Thymus (tissue), 11 donors: ENCODE measurements at regions not wholly inside any gene's neighbourhood (a gene's known extent, or its start where the extent isn't known, plus 50 kb on each side); places are given as distances from the start of the nearest gene placed in this dataset.

Experiments used
- DNase-seq, 9 donors: peaks; one replicate each; pipeline ENCODE4 v3.0.0-alpha.2; 2013; ENCODE audit warnings: low spot score in 9 of 9, low read depth in 6 of 9, missing footprints in 1 of 9
- H3K27ac ChIP-seq, 2 donors: one replicate each; pipeline ENCODE4 v1.5.1; 2013; ENCODE audit warnings: control low read depth in 1 of 2, low read depth in 1 of 2, low read length in 1 of 2, mild to moderate bottlenecking in 1 of 2, moderate library complexity in 1 of 2
- H3K27me3 ChIP-seq, 2 donors: one replicate each; pipeline ENCODE4 v1.5.1; 2013; ENCODE audit warnings: low read length in 1 of 2; ENCODE audit not compliant: control insufficient read depth in 2 of 2, insufficient read depth in 1 of 2
- H3K36me3 ChIP-seq, 2 donors: one replicate each; pipeline ENCODE4 v1.5.1; 2013; ENCODE audit warnings: low read length in 1 of 2, mild to moderate bottlenecking in 1 of 2, moderate library complexity in 1 of 2; ENCODE audit not compliant: control insufficient read depth in 2 of 2, insufficient read depth in 2 of 2
- H3K4me1 ChIP-seq, 2 donors: one replicate each; pipeline ENCODE4 v1.5.1; 2013; ENCODE audit warnings: low read length in 2 of 2; ENCODE audit not compliant: control insufficient read depth in 2 of 2, insufficient read depth in 2 of 2
- H3K4me3 ChIP-seq, 2 donors: one replicate each; pipeline ENCODE4 v1.5.1; 2013; ENCODE audit warnings: low read length in 2 of 2, control low read depth in 1 of 2, mild to moderate bottlenecking in 1 of 2
- H3K9me3 ChIP-seq, 2 donors: one replicate each; pipeline ENCODE4 v1.5.1; 2013; ENCODE audit warnings: low read length in 1 of 2, mild to moderate bottlenecking in 1 of 2; ENCODE audit not compliant: control insufficient read depth in 2 of 2, insufficient read depth in 1 of 2
- WGBS: extraction: QIAGEN DNeasy Blood & Tissue Kit; methylation state at CpG from one replicate; pipeline ENCODE4 v1.1.7; 2013; 5-methylcytosine and 5-hydroxymethylcytosine counted together
- donor health status: healthy.

DNA sequence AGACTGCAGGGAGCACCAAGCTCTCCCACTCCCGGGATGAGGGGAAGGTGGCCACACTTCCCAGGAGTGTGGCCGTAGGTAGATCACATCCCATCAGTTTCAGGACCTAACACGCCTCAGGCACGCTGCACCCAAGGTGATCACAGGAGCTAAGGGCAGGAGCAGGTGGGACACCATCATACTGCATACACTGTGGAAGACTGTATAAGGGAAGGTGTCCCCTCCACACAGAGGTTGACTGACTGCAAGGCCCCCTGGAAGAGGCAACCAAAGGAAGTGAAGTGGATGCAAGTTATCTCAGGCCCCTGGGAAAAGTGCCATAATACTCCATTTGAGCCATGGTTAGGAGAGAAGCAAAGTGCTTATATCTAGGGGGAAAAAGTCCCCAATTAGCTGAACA, 351.9 kb upstream of the SMIM21 start:
- no peak for DNase-seq
- Histone ChIP-seq H3K4me1 (no peaks in the 10 kb centered on the region), H3K4me3 (no peak overlapping the region), H3K36me3 (no peaks in the 10 kb centered on the region), H3K27me3 (no peaks in the 10 kb centered on the region), H3K9me3 (no peaks in the 10 kb centered on the region), H3K27ac (no peak overlapping the region)
- 95% methylated on average over 4 of the region's 4 CpGs for WGBS

- H3K4me1 ChIP-seq = no peaks in the 10 kb centered on the region
- WGBS = 80% methylated on average over 6 of the region's 6 CpGs
- no peak overlapping the region for H3K4me3 ChIP-seq
- H3K27me3 ChIP-seq = no peaks in the 10 kb centered on the region
- H3K36me3 ChIP-seq = no peaks in the 10 kb centered on the region
- H3K27ac ChIP-seq = no peak overlapping the region
- no peak for DNase-seq
- no peaks in the 10 kb centered on the region for H3K9me3 ChIP-seq
These were observed 350.1 kb upstream of the SMIM21 start for GRCh38 chr18:75777630-75778029.

DNA sequence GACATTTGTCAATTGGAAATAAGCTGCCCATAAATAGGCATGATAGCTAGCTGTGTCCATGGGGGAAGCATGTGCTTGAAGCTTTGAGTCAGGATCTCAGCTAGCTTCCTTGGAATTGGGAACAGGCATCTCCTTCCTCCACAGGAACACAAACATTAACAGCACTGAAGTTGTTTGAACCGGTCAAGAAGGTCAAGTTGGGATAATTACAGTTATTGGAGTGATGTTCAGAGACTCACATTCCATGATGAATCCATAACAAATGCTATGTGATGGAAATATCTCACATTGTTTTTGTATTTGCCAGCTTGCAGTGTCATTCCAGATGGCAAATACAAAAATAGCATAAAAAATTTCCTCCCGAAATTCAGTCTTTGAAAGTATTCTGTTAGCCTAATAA, 347.6 kb upstream of the SMIM21 start:
- 33% methylated on average over 2 of the region's 2 CpGs for WGBS
- Histone ChIP-seq H3K27me3 (no peaks in the 10 kb centered on the region), H3K4me1 (no peaks in the 10 kb centered on the region), H3K36me3 (no peaks in the 10 kb centered on the region), H3K27ac (no peak overlapping the region), H3K9me3 (no peaks in the 10 kb centered on the region), H3K4me3 (no peak overlapping the region)
- DNase-seq = no peak

- H3K4me3 ChIP-seq = no peak overlapping the region
- no peak overlapping the region for H3K27ac ChIP-seq
- H3K9me3 ChIP-seq = no peaks in the 10 kb centered on the region
- no peak for DNase-seq
- 89% methylated on average over 3 of the region's 3 CpGs for WGBS
- H3K4me1 ChIP-seq = no peaks in the 10 kb centered on the region
- no peaks in the 10 kb centered on the region for H3K27me3 ChIP-seq
- no peaks in the 10 kb centered on the region for H3K36me3 ChIP-seq
These were observed 346.1 kb upstream of the SMIM21 start for GRCh38 chr18:75773618-75774017.

- 88% methylated on average over 2 of the region's 2 CpGs for WGBS
- Histone ChIP-seq H3K27me3 (no peaks in the 10 kb centered on the region), H3K27ac (no peak overlapping the region), H3K4me3 (no peak overlapping the region), H3K9me3 (no peaks in the 10 kb centered on the region), H3K36me3 (no peaks in the 10 kb centered on the region), H3K4me1 (no peaks in the 10 kb centered on the region)
- no peak for DNase-seq
These were observed 335.3 kb upstream of the SMIM21 start for GRCh38 chr18:75762758-75763157.

GRCh38 chr18:75760208-75760607, 332.7 kb upstream of the SMIM21 start:
- no peak for DNase-seq
- no peaks in the 10 kb centered on the region for H3K4me1 ChIP-seq
- no peaks in the 10 kb centered on the region for H3K27me3 ChIP-seq
- H3K36me3 ChIP-seq = no peaks in the 10 kb centered on the region
- no peaks in the 10 kb centered on the region for H3K9me3 ChIP-seq
- no peak overlapping the region for H3K27ac ChIP-seq
- WGBS = 92% methylated on average over 1 of the region's 1 CpG
- no peak overlapping the region for H3K4me3 ChIP-seq

DNA sequence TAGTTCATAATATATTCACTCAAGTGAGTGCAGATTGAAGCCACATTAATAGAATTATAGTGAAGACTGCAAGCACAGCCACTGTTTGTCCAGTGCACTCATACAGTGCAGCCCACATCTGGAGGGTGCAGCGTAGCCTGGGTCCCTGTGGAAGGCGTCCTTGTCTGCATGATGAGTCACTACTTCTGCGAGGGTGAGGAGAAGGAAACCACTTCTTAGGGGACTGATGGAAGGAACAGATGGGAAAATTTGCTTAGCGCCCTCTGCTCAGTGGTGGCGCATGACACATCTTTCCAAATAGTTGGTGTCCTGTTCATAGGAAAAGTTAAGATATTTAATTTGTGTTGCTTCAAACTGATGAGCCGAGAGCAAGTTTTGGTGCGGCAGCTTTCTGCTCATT, 330.4 kb upstream of the SMIM21 start:
- H3K4me1 ChIP-seq = no peaks in the 10 kb centered on the region
- no peak for DNase-seq
- no peaks in the 10 kb centered on the region for H3K27me3 ChIP-seq
- H3K9me3 ChIP-seq = no peaks in the 10 kb centered on the region
- no peak overlapping the region for H3K4me3 ChIP-seq
- no peaks in the 10 kb centered on the region for H3K36me3 ChIP-seq
- H3K27ac ChIP-seq = no peak overlapping the region
- WGBS = 74% methylated on average over 7 of the region's 7 CpGs

GRCh38 chr18:75754433-75754832, 326.9 kb upstream of the SMIM21 start:
- Histone ChIP-seq H3K27ac (no peak overlapping the region), H3K27me3 (no peaks in the 10 kb centered on the region), H3K36me3 (no peaks in the 10 kb centered on the region), H3K4me1 (no peaks in the 10 kb centered on the region), H3K9me3 (no peaks in the 10 kb centered on the region), H3K4me3 (no peak overlapping the region)
- DNase-seq = no peak
- 72% methylated on average over 3 of the region's 3 CpGs for WGBS

DNA sequence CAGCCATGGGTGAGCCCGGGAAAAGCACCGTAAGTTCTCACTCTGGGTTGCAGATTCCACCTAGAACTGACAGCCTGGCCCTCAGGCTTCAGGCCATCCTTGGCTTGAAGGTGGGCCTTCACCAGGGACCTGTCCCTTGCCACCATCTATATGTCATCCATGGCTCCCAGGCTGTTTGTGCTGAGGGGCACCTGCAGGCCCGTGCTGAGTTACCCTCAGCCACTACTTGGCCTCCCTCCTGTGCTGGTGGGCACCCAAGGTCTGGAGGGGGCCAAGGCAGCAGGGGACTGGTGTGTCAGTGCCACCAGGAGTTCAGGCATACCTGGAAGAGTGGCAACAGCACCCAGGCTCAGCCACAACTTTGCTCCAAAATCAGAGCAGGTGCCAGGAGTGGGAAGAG, 326.2 kb upstream of the SMIM21 start:
- no peaks in the 10 kb centered on the region for H3K4me1 ChIP-seq
- H3K9me3 ChIP-seq = no peaks in the 10 kb centered on the region
- no peak for DNase-seq
- no peaks in the 10 kb centered on the region for H3K36me3 ChIP-seq
- over 99% methylated on average over 3 of the region's 3 CpGs for WGBS
- H3K4me3 ChIP-seq = no peak overlapping the region
- H3K27me3 ChIP-seq = no peaks in the 10 kb centered on the region
- no peak overlapping the region for H3K27ac ChIP-seq

- WGBS = 85% methylated on average over 11 of the region's 11 CpGs
- H3K27me3 ChIP-seq = no peaks in the 10 kb centered on the region
- no peaks in the 10 kb centered on the region for H3K9me3 ChIP-seq
- H3K4me3 ChIP-seq = no peak overlapping the region
- H3K4me1 ChIP-seq = no peaks in the 10 kb centered on the region
- no peak overlapping the region for H3K27ac ChIP-seq
- DNase-seq = no peak
- H3K36me3 ChIP-seq = no peaks in the 10 kb centered on the region
These were observed 325.3 kb upstream of the SMIM21 start for GRCh38 chr18:75752740-75753263.
